Activated CD4-positive, alpha-beta T cell treated with anti-CD3 and anti-CD28 coated beads, Interleukin-2, amount 50 U/mL, for 1 hour (primary cell): ENCODE measurements at regions not wholly inside any gene's neighbourhood (a gene's known extent, or its start where the extent isn't known, plus 50 kb on each side); places are given as distances from the start of the nearest gene placed in this dataset.
"Not testable (repeated sequence)": the region's sequence is repeated elsewhere in the genome, so short reads cannot be mapped to it uniquely, and the experiment has no call there.

Experiments
- DNase-seq: peaks from one replicate; pipeline ENCODE4 v3.0.0-alpha.2; 2020

GRCh38 chr3:187855131-187855530, 109.9 kb upstream of the BCL6 start:
- DNase-seq, result no peak

- no peak for DNase-seq
Observed at GRCh38 chr3:187856555-187856954, 111.3 kb upstream of the BCL6 start.

GRCh38 chr3:187858041-187858440, 112.8 kb upstream of the BCL6 start:
- no peak for DNase-seq

GRCh38 chr3:187858711-187859110, 113.4 kb upstream of the BCL6 start:
- no peak for DNase-seq

GRCh38 chr3:187862701-187863277, 117.5 kb upstream of the BCL6 start:
- DNase-seq, result not testable (repeated sequence)

- DNase-seq, result no peak
Observed at GRCh38 chr3:187870360-187871203, 125.3 kb upstream of the BCL6 start.

GRCh38 chr3:187871204-187871591, 125.9 kb upstream of the BCL6 start:
- no peak for DNase-seq

GRCh38 chr3:187871848-187872247, 126.6 kb upstream of the BCL6 start:
- DNase-seq, result no peak

- DNase-seq, result no peak
Observed at GRCh38 chr3:187873843-187874242, 128.6 kb upstream of the BCL6 start.

- no peak for DNase-seq
Observed at GRCh38 chr3:187875863-187876262, 130.6 kb upstream of the BCL6 start.

- DNase-seq, result no peak
Observed at GRCh38 chr3:187878772-187879518, 133.7 kb upstream of the BCL6 start.

GRCh38 chr3:187880441-187880840, 135.2 kb upstream of the BCL6 start:
- no peak for DNase-seq

GRCh38 chr3:187880851-187881250, 135.6 kb upstream of the BCL6 start:
- no peak for DNase-seq

- DNase-seq, result no peak
Observed at GRCh38 chr3:187888701-187889100, 143.4 kb upstream of the BCL6 start.

GRCh38 chr3:187889106-187889505, 143.8 kb upstream of the BCL6 start:
- DNase-seq, result no peak

GRCh38 chr3:187889601-187890404, 144.5 kb upstream of the BCL6 start:
- DNase-seq, result no peak

- not testable (repeated sequence) for DNase-seq
Observed at GRCh38 chr3:187890405-187890752, 145.1 kb upstream of the BCL6 start.

GRCh38 chr3:187896646-187897045, 151.4 kb upstream of the BCL6 start:
- no peak for DNase-seq

GRCh38 chr3:187899246-187899645, 154.0 kb upstream of the BCL6 start:
- DNase-seq, result no peak

- DNase-seq, result no peak
Observed at GRCh38 chr3:187900993-187901755, 155.9 kb upstream of the BCL6 start.

GRCh38 chr3:187902041-187902471, 156.8 kb upstream of the BCL6 start:
- DNase-seq, result no peak

GRCh38 chr3:187902936-187903335, 157.7 kb upstream of the BCL6 start:
- no peak for DNase-seq
